A549 (cell line): ENCODE measurements at regions not wholly inside any gene's neighbourhood (a gene's known extent, or its start where the extent isn't known, plus 50 kb on each side); places are given as distances from the start of the nearest gene placed in this dataset.

Experiments used
- BHLHE40 ChIP-seq: IDR thresholded peaks from 2 replicates; pipeline ENCODE4 v1.6.1; 2012; ENCODE audit warnings: low read depth, low read length, inconsistent platforms
- ESRRA ChIP-seq: fragments of 150-350 bp; IDR thresholded peaks from 2 replicates; pipeline ENCODE4 v1.6.1; 2014; ENCODE audit warnings: mild to moderate bottlenecking, low read length, borderline replicate concordance
- FOSL2 ChIP-seq, 2 experiments: fragments of 450-650 bp in 1 of 2; fragments of >200 bp in 1 of 2; sonication (Bioruptor Twin) in 1 of 2; formaldehyde crosslinking; IDR thresholded peaks; 2 replicates each; pipeline versions ENCODE4 v1.5.0 to v1.6.1; 2016 to 2020; ENCODE audit warnings: mild to moderate bottlenecking in 1 of 2, moderate library complexity in 1 of 2
- JUNB ChIP-seq: fragments of >200 bp; sonication (Bioruptor Twin); formaldehyde crosslinking; IDR thresholded peaks from 2 replicates; pipeline ENCODE4 v1.6.1; 2016
- NFE2L2 ChIP-seq: fragments of 150-350 bp; conservative IDR thresholded peaks from 2 replicates; pipeline ENCODE4 v1.6.1; 2014; ENCODE audit warnings: low read length
- PHF8 ChIP-seq: fragments of 200-600 bp; sonication (generic); IDR thresholded peaks from 2 replicates; pipeline ENCODE4 v1.6.1; 2016; ENCODE audit warnings: low read depth, mild to moderate bottlenecking, antibody characterized with exemption, moderate library complexity, borderline replicate concordance
- POLR2A ChIP-seq: IDR thresholded peaks from 2 replicates; pipeline ENCODE4 v1.6.1; 2012; ENCODE audit warnings: mild to moderate bottlenecking, low read length
- RCOR1 ChIP-seq: fragments of 150-350 bp; IDR thresholded peaks from 2 replicates; pipeline ENCODE4 v1.6.1; 2014; ENCODE audit warnings: antibody characterized with exemption, low read length, low read depth
- TP53 ChIP-seq: fragments of 250-450 bp; sonication (Bioruptor Pico); IDR thresholded peaks from 2 replicates; pipeline ENCODE4 v1.5.0; 2021; ENCODE audit warnings: mild to moderate bottlenecking, moderate library complexity
- TF ChIP-seq, protein P1 (sequence below): fragments of >200 bp; sonication (Bioruptor Twin); formaldehyde crosslinking; IDR thresholded peaks from 3 replicates; pipeline ENCODE4 v1.5.1; 2016
- TF ChIP-seq, protein P2 (sequence below): IDR thresholded peaks from 2 replicates; pipeline ENCODE4 v1.6.1; 2012; ENCODE audit warnings: low read depth, borderline replicate concordance

DNA sequence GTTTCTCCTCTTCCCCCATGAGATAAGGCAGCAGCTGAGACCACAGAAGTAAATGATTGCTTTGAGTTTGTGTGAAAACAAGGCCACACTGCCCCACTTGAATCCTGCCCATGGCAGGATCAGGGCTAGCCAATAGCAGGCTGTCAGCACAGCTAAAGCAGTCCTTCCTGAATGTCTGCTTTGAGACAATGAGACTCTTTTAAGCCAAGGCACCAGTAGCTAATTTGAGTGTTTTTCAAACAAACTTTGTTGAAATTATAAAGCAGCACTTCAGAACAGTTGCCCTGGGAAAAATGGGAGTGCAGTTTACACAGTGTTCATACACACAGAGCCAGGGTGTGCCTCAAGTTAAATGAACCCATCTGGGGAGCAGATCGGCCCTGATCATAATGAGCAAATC lies 103.5 kb upstream of the OR5AK2 start:
- TF ChIP-seq, protein P1, sequence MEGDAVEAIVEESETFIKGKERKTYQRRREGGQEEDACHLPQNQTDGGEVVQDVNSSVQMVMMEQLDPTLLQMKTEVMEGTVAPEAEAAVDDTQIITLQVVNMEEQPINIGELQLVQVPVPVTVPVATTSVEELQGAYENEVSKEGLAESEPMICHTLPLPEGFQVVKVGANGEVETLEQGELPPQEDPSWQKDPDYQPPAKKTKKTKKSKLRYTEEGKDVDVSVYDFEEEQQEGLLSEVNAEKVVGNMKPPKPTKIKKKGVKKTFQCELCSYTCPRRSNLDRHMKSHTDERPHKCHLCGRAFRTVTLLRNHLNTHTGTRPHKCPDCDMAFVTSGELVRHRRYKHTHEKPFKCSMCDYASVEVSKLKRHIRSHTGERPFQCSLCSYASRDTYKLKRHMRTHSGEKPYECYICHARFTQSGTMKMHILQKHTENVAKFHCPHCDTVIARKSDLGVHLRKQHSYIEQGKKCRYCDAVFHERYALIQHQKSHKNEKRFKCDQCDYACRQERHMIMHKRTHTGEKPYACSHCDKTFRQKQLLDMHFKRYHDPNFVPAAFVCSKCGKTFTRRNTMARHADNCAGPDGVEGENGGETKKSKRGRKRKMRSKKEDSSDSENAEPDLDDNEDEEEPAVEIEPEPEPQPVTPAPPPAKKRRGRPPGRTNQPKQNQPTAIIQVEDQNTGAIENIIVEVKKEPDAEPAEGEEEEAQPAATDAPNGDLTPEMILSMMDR, result no peak
- TF ChIP-seq FOSL2 (IDR thresholded peaks at IDR 0.05) (no peak), FOSL2 (CRISPR knock-in tag; IDR thresholded peaks at IDR 0.05) (no peak), BHLHE40 (no peak), POLR2A (no peak), RCOR1 (no peak), TP53 (CRISPR knock-in tag) (no peak), NFE2L2 (no peak), ESRRA (no peak), PHF8 (no peak), JUNB (no peak)
- TF ChIP-seq, protein P2, sequence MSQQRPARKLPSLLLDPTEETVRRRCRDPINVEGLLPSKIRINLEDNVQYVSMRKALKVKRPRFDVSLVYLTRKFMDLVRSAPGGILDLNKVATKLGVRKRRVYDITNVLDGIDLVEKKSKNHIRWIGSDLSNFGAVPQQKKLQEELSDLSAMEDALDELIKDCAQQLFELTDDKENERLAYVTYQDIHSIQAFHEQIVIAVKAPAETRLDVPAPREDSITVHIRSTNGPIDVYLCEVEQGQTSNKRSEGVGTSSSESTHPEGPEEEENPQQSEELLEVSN, result no peak
